HCT116 (cell line): ENCODE measurements at regions not wholly inside any gene's neighbourhood (a gene's known extent, or its start where the extent isn't known, plus 50 kb on each side); places are given as distances from the start of the nearest gene placed in this dataset.

Experiments
- ATAC-seq: fragments of 200-7000 bp; cut with Tn5 transposase; 2 replicates; pipeline ENCODE4 v1.9.1; 2020; ENCODE audit warnings: mild to moderate bottlenecking, moderate library complexity
- BruUV-seq: library from RNA; stranded (reverse); fragments of 400-500 nt; replicated peaks from 2 replicates; lab custom pipeline; 2021; lab: Mats Ljungman, UMichigan
- CTCF ChIA-PET: fragments of 300-600 bp; sonication (Branson Sonifier 250); formaldehyde crosslinking; loops from one replicate; lab custom pipeline; 2021; ENCODE audit warnings: antibody characterized with exemption; lab: Charles Lee
- POLR2A ChIA-PET: fragments of 300-600, 350-600 bp; sonication (Branson Sonifier 250); formaldehyde crosslinking; loops from one replicate; lab custom pipeline; 2021; ENCODE audit warnings: antibody characterized with exemption; lab: Charles Lee
- RAD21 ChIA-PET, 2 experiments: fragments of 300-600 bp; sonication (Branson Sonifier 250); formaldehyde crosslinking; loops; one replicate each; lab custom pipeline; 2023; ENCODE audit warnings: low total read pairs in 2 of 2; ENCODE audit not compliant: uncharacterized antibody in 2 of 2, unreplicated experiment in 2 of 2, low non-redundant PET in 1 of 2; lab: Charles Lee
- DNase-seq: peaks from one replicate; pipeline ENCODE4 v3.0.0-alpha.2; 2010; ENCODE audit warnings: low read depth, low spot score
- H2AFZ ChIP-seq: fragments of 200-600 bp; shearing (Covaris generic), sonication (generic); 2 replicates; pipeline ENCODE4 v1.6.1; 2017; ENCODE audit warnings: low read depth, mixed run types, mixed read lengths, antibody characterized with exemption, low read length; ENCODE audit not compliant: poor library complexity, severe bottlenecking
- H3K27ac ChIP-seq: 2 replicates; pipeline ENCODE4 v1.5.1; 2012; ENCODE audit warnings: low read depth, low read length
- H3K27me3 ChIP-seq: fragments of 200-600 bp; sonication (generic); 2 replicates; pipeline ENCODE4 v1.6.1; 2016; ENCODE audit warnings: mixed run types, low read length, mixed read lengths; ENCODE audit not compliant: insufficient read depth
- H3K36me3 ChIP-seq, 2 experiments: fragments of 200-500 bp in 1 of 2; fragments of 200-600 bp in 1 of 2; sonication (Bioruptor generic) in 1 of 2; sonication (generic) in 1 of 2; 2 replicates each; pipeline versions ENCODE4 v1.5.1 to v1.6.1; 2014 to 2016; ENCODE audit warnings: low read length in 2 of 2, inconsistent platforms in 1 of 2, mixed read lengths in 1 of 2, mixed run types in 1 of 2; ENCODE audit not compliant: insufficient read depth in 2 of 2, control insufficient read depth in 1 of 2
- H3K4me1 ChIP-seq, 2 experiments: fragments of 200-600 bp in 1 of 2; sonication (generic) in 1 of 2; 2 replicates each; pipeline versions ENCODE4 v1.5.1 to v1.6.1; 2012 to 2017; ENCODE audit warnings: low read length in 2 of 2, inconsistent platforms in 1 of 2, mild to moderate bottlenecking in 1 of 2, mixed read lengths in 1 of 2, mixed run types in 1 of 2, moderate library complexity in 1 of 2; ENCODE audit not compliant: insufficient read depth in 2 of 2, control insufficient read depth in 1 of 2
- H3K4me2 ChIP-seq: fragments of 200-600 bp; sonication (generic); 2 replicates; pipeline ENCODE4 v1.6.1; 2017; ENCODE audit warnings: mixed run types, low read length, mixed read lengths
- H3K4me3 ChIP-seq, 2 experiments: fragments of 200-600 bp in 1 of 2; sonication (generic) in 1 of 2; replicated peaks in 1 of 2; 2 replicates each; pipeline ENCODE4 v1.5.1; 2011 to 2016; ENCODE audit warnings: low read length in 2 of 2, control low read depth in 1 of 2, low read depth in 1 of 2, mild to moderate bottlenecking in 1 of 2, mixed read lengths in 1 of 2, mixed run types in 1 of 2
- H3K79me2 ChIP-seq: fragments of 200-600 bp; sonication (generic); 2 replicates; pipeline ENCODE4 v1.6.1; 2017; ENCODE audit warnings: mild to moderate bottlenecking, mixed run types, low read length, moderate library complexity, mixed read lengths; ENCODE audit not compliant: insufficient read depth
- H3K9ac ChIP-seq: fragments of 200-600 bp; sonication (generic); 2 replicates; pipeline ENCODE4 v1.6.1; 2016; ENCODE audit warnings: low read length, mixed read lengths
- H3K9me2 ChIP-seq: fragments of 200-600 bp; sonication (generic), shearing (Covaris generic); 2 replicates; pipeline ENCODE4 v1.6.1; 2017; ENCODE audit warnings: mixed run types, mild to moderate bottlenecking, moderate library complexity; ENCODE audit not compliant: insufficient read depth
- H3K9me3 ChIP-seq, 2 experiments: fragments of 200-500 bp in 1 of 2; fragments of 200-600 bp in 1 of 2; sonication (Bioruptor generic) in 1 of 2; sonication (generic) in 1 of 2; 2 replicates each; pipeline ENCODE4 v1.6.1; 2014 to 2017; ENCODE audit warnings: low read length in 2 of 2, mixed read lengths in 2 of 2, inconsistent platforms in 1 of 2, low read depth in 1 of 2, mild to moderate bottlenecking in 1 of 2, mixed run types in 1 of 2, moderate library complexity in 1 of 2; ENCODE audit not compliant: control insufficient read depth in 1 of 2, insufficient read depth in 1 of 2
- H4K20me1 ChIP-seq: fragments of 200-600 bp; sonication (generic), shearing (Covaris generic); 2 replicates; pipeline ENCODE4 v1.6.1; 2017; ENCODE audit warnings: mixed run types, mild to moderate bottlenecking, moderate library complexity; ENCODE audit not compliant: insufficient read depth
- CBX3 ChIP-seq: IDR thresholded peaks from 2 replicates; pipeline ENCODE4 v1.6.1; 2012; ENCODE audit warnings: low read depth
- CEBPB ChIP-seq: IDR thresholded peaks from 2 replicates; pipeline ENCODE4 v1.6.1; 2012; ENCODE audit warnings: low read depth
- EGR1 ChIP-seq: IDR thresholded peaks from 2 replicates; pipeline ENCODE4 v1.6.1; 2012; ENCODE audit warnings: low read depth
- ELF1 ChIP-seq: IDR thresholded peaks from 2 replicates; pipeline ENCODE4 v1.6.1; 2012; ENCODE audit warnings: low read depth, borderline replicate concordance
- EZH2 ChIP-seq: fragments of 200-600 bp; sonication (generic); IDR thresholded peaks from 2 replicates; pipeline ENCODE4 v1.6.1; 2017; ENCODE audit warnings: antibody characterized with exemption, mixed run types
- EZH2phosphoT487 ChIP-seq: fragments of 200-600 bp; IDR thresholded peaks from 2 replicates; pipeline ENCODE4 v1.6.1; 2018; ENCODE audit warnings: antibody characterized with exemption, borderline replicate concordance
- JUND ChIP-seq: IDR thresholded peaks from 2 replicates; pipeline ENCODE4 v1.6.1; 2012
- POLR2AphosphoS5 ChIP-seq: IDR thresholded peaks from 2 replicates; pipeline ENCODE4 v1.6.1; 2011; ENCODE audit warnings: mild to moderate bottlenecking, low read depth, low read length, moderate library complexity
- RAD21 ChIP-seq: IDR thresholded peaks from 2 replicates; pipeline ENCODE4 v1.6.1; 2012; ENCODE audit warnings: low read depth, mild to moderate bottlenecking
- SP1 ChIP-seq: IDR thresholded peaks from 2 replicates; pipeline ENCODE4 v1.6.1; 2012; ENCODE audit warnings: low read depth
- YY1 ChIP-seq: IDR thresholded peaks from 2 replicates; pipeline ENCODE4 v1.6.1; 2011; ENCODE audit warnings: low read length, low read depth, moderate library complexity, mild to moderate bottlenecking; ENCODE audit not compliant: insufficient replicate concordance; ENCODE audit errors: extremely low read depth
- intact Hi-C: fragments of 100-400 bp; cut with micrococcal nuclease; formaldehyde crosslinking; loops from 2 replicates; pipeline ENCODE4 v1.10.0; 2022
- TF ChIP-seq, protein P1 (sequence below): IDR thresholded peaks from 2 replicates; pipeline ENCODE4 v1.6.1; 2011; ENCODE audit warnings: mild to moderate bottlenecking, low read length, moderate library complexity; ENCODE audit not compliant: insufficient replicate concordance; ENCODE audit errors: extremely low read depth
- TF ChIP-seq, protein P2 (sequence below): IDR thresholded peaks from 2 replicates; pipeline ENCODE4 v1.6.1; 2012
- TF ChIP-seq, protein P3 (sequence below): IDR thresholded peaks from 2 replicates; pipeline ENCODE4 v1.6.1; 2012; ENCODE audit warnings: low read depth

DNA sequence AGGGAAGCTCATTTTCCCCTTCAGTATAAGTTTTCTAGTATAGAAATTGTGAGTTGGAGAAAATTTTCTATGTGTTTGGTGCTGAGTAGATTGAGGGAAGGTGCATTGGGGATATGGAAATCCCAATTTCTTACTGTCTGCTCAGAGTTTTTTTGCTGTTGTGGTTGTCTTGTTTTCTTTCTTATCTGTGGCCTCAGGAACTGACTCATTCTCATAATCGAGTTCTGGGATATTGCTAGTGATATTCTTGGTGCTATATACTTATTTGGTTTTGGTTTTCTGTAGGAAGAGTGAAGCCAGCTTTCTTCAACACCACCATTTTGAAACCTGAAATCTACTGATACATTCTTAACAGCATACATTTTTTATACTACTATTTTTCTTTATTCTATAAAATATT, 869.2 kb downstream of the DIPK2A start:
- no TSS peak for BruUV-seq

More for the DNA sequence above, 869.2 kb downstream of the DIPK2A start:
- no peaks in the 10 kb centered on the region for H3K9me3 ChIP-seq
- intact Hi-C loops = no loop called here
- DNase-seq = no peak
- H3K79me2 ChIP-seq = no peaks in the 10 kb centered on the region
- H3K9me2 ChIP-seq = no peaks in the 10 kb centered on the region
- no peak overlapping the region for H3K4me2 ChIP-seq
- no peaks in the 10 kb centered on the region for H3K36me3 ChIP-seq
- H4K20me1 ChIP-seq = no peaks in the 10 kb centered on the region
- ATAC-seq = no peak
- H2AFZ ChIP-seq = no peak overlapping the region
- H3K4me3 ChIP-seq = no peak overlapping the region
- POLR2A ChIA-PET = no interaction called here
- RAD21 ChIA-PET = no interaction called here
- TF ChIP-seq EZH2 = no peak
- no peak for TF ChIP-seq JUND
- TF ChIP-seq, protein P1, sequence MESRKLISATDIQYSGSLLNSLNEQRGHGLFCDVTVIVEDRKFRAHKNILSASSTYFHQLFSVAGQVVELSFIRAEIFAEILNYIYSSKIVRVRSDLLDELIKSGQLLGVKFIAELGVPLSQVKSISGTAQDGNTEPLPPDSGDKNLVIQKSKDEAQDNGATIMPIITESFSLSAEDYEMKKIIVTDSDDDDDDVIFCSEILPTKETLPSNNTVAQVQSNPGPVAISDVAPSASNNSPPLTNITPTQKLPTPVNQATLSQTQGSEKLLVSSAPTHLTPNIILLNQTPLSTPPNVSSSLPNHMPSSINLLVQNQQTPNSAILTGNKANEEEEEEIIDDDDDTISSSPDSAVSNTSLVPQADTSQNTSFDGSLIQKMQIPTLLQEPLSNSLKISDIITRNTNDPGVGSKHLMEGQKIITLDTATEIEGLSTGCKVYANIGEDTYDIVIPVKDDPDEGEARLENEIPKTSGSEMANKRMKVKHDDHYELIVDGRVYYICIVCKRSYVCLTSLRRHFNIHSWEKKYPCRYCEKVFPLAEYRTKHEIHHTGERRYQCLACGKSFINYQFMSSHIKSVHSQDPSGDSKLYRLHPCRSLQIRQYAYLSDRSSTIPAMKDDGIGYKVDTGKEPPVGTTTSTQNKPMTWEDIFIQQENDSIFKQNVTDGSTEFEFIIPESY = no peak
- TF ChIP-seq, protein P2, sequence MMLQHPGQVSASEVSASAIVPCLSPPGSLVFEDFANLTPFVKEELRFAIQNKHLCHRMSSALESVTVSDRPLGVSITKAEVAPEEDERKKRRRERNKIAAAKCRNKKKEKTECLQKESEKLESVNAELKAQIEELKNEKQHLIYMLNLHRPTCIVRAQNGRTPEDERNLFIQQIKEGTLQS = no peak
- TF ChIP-seq EGR1 = no peak
- TF ChIP-seq CEBPB = no peak
- TF ChIP-seq YY1 = no peak
- TF ChIP-seq POLR2AphosphoS5 = no peak
- no peak for TF ChIP-seq CBX3
- TF ChIP-seq, protein P3, sequence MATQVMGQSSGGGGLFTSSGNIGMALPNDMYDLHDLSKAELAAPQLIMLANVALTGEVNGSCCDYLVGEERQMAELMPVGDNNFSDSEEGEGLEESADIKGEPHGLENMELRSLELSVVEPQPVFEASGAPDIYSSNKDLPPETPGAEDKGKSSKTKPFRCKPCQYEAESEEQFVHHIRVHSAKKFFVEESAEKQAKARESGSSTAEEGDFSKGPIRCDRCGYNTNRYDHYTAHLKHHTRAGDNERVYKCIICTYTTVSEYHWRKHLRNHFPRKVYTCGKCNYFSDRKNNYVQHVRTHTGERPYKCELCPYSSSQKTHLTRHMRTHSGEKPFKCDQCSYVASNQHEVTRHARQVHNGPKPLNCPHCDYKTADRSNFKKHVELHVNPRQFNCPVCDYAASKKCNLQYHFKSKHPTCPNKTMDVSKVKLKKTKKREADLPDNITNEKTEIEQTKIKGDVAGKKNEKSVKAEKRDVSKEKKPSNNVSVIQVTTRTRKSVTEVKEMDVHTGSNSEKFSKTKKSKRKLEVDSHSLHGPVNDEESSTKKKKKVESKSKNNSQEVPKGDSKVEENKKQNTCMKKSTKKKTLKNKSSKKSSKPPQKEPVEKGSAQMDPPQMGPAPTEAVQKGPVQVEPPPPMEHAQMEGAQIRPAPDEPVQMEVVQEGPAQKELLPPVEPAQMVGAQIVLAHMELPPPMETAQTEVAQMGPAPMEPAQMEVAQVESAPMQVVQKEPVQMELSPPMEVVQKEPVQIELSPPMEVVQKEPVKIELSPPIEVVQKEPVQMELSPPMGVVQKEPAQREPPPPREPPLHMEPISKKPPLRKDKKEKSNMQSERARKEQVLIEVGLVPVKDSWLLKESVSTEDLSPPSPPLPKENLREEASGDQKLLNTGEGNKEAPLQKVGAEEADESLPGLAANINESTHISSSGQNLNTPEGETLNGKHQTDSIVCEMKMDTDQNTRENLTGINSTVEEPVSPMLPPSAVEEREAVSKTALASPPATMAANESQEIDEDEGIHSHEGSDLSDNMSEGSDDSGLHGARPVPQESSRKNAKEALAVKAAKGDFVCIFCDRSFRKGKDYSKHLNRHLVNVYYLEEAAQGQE = no peak
- TF ChIP-seq RAD21 = no peak
- TF ChIP-seq ELF1 = no peak
- no peak for TF ChIP-seq SP1
- TF ChIP-seq EZH2phosphoT487 = no peak
- H3K4me1 ChIP-seq = no peaks in the 10 kb centered on the region
- no peak overlapping the region for H3K27ac ChIP-seq
- CTCF ChIA-PET = no interaction called here
- H3K27me3 ChIP-seq = no peaks in the 10 kb centered on the region
- no peak overlapping the region for H3K9ac ChIP-seq
